CD4-positive, alpha-beta T cell (primary cell): ENCODE measurements at regions not wholly inside any gene's neighbourhood (a gene's known extent, or its start where the extent isn't known, plus 50 kb on each side); places are given as distances from the start of the nearest gene placed in this dataset.

Experiments used
- ATAC-seq: fragments of 200-7000 bp; cut with Tn5 transposase; one replicate; pipeline ENCODE4 v1.10.0; 2022; ENCODE audit warnings: mild to moderate bottlenecking; ENCODE audit not compliant: poor library complexity
- CTCF ChIA-PET: fragments of 350-600 bp; sonication (Branson Sonifier 250); formaldehyde crosslinking; loops from one replicate; lab custom pipeline; 2021; ENCODE audit warnings: antibody characterized with exemption, inconsistent platforms; lab: Charles Lee
- POLR2A ChIA-PET: fragments of 350-600 bp; sonication (Branson Sonifier 250); formaldehyde crosslinking; loops from one replicate; lab custom pipeline; 2021; ENCODE audit warnings: antibody characterized with exemption, inconsistent platforms; lab: Charles Lee
- DNase-seq, 14 experiments: peaks; one replicate each; pipeline ENCODE4 v3.0.0-alpha.2; 2013 to 2020; ENCODE audit warnings: mixed read lengths in 2 of 14
- H3K27ac ChIP-seq, 2 donors: one replicate each; pipeline versions ENCODE4 v1.5.1 to v1.7.0; 2013; ENCODE audit warnings: low read length in 2 of 2, low read depth in 1 of 2, mild to moderate bottlenecking in 1 of 2
- H3K27me3 ChIP-seq, 2 experiments: 1 replicate in 1 of 2; 2 replicates in 1 of 2; pipeline versions ENCODE4 v1.6.1 to v1.7.0; 2013; ENCODE audit warnings: low read length in 2 of 2, control low read depth in 1 of 2, mild to moderate bottlenecking in 1 of 2, moderate library complexity in 1 of 2; ENCODE audit not compliant: insufficient read depth in 2 of 2, control insufficient read depth in 1 of 2
- H3K36me3 ChIP-seq: one replicate; pipeline ENCODE4 v1.6.1; 2013; ENCODE audit warnings: low read length, control low read depth; ENCODE audit not compliant: insufficient read depth
- H3K4me1 ChIP-seq: one replicate; pipeline ENCODE4 v1.6.1; 2013; ENCODE audit warnings: low read length, control low read depth; ENCODE audit not compliant: insufficient read depth
- H3K4me3 ChIP-seq: one replicate; pipeline ENCODE4 v1.5.1; 2013; ENCODE audit warnings: mild to moderate bottlenecking, low read length, moderate library complexity
- H3K9me3 ChIP-seq, 2 experiments: 1 replicate in 1 of 2; 2 replicates in 1 of 2; pipeline versions ENCODE4 v1.6.1 to v1.7.0; 2013; ENCODE audit warnings: low read length in 2 of 2, mild to moderate bottlenecking in 2 of 2, control low read depth in 1 of 2, moderate library complexity in 1 of 2; ENCODE audit not compliant: control insufficient read depth in 1 of 2, insufficient read depth in 1 of 2
- H3K27ac Mint-ChIP-seq: one replicate; pipeline ENCODE4 v1.8.0; 2020; ENCODE audit warnings: mixed read lengths
- H3K27me3 Mint-ChIP-seq: one replicate; pipeline ENCODE4 v1.8.0; 2021; ENCODE audit warnings: mixed read lengths
- H3K36me3 Mint-ChIP-seq: one replicate; pipeline ENCODE4 v1.8.0; 2021; ENCODE audit warnings: low read depth, mixed read lengths
- H3K4me1 Mint-ChIP-seq: one replicate; pipeline ENCODE4 v1.8.0; 2021; ENCODE audit warnings: low read depth, mixed read lengths
- H3K4me3 Mint-ChIP-seq: one replicate; pipeline ENCODE4 v1.8.0; 2020; ENCODE audit warnings: mild to moderate bottlenecking, mixed read lengths
- H3K9me3 Mint-ChIP-seq: one replicate; pipeline ENCODE4 v1.8.0; 2020; ENCODE audit warnings: mixed read lengths
- CTCF ChIP-seq: fragments of 200-600 bp; IDR thresholded peaks from one replicate; pipeline ENCODE4 v1.8.0; 2022; ENCODE audit warnings: antibody characterized with exemption, mild to moderate bottlenecking
- intact Hi-C, 2 experiments: fragments of 100-400 bp; cut with DNase I in 1 of 2; cut with micrococcal nuclease in 1 of 2; formaldehyde crosslinking; loops; one replicate each; pipeline versions ENCODE4 v1.15.1 to v1.9.0; 2023 to 2025; cut with DNase I, micrococcal nuclease

GRCh38 chrY:15756266-15756665 is 1231.9 kb downstream of the NLGN4Y start:
- H3K4me1 ChIP-seq: no peaks in the 10 kb centered on the region
- no peaks in the 10 kb centered on the region for H3K27me3 Mint-ChIP-seq
- H3K4me3 Mint-ChIP-seq: no peak overlapping the region
- no peaks in the 10 kb centered on the region for H3K9me3 ChIP-seq
- POLR2A ChIA-PET: no interaction called here
- H3K27ac Mint-ChIP-seq: no peak overlapping the region
- no peaks in the 10 kb centered on the region for H3K36me3 Mint-ChIP-seq
- no peaks in the 10 kb centered on the region for H3K36me3 ChIP-seq
- no peak overlapping the region for H3K4me3 ChIP-seq
- no peaks in the 10 kb centered on the region for H3K9me3 Mint-ChIP-seq
- intact Hi-C loops: no loop called here
- ATAC-seq (no peak), DNase-seq (no peak)
- CTCF ChIA-PET: no interaction called here
- no peak for TF ChIP-seq CTCF
- H3K27ac ChIP-seq: no peak overlapping the region
- H3K27me3 ChIP-seq: no peaks in the 10 kb centered on the region
- no peaks in the 10 kb centered on the region for H3K4me1 Mint-ChIP-seq

- H3K27me3 Mint-ChIP-seq: no peaks in the 10 kb centered on the region
- no peak for TF ChIP-seq CTCF
- CTCF ChIA-PET: no interaction called here
Observed at GRCh38 chrY:15773579-15773978, 1249.2 kb downstream of the NLGN4Y start.

GRCh38 chrY:15775880-15776279 is 1251.6 kb downstream of the NLGN4Y start:
- Mint-ChIP-seq H3K36me3 (no peaks in the 10 kb centered on the region), H3K4me3 (no peak overlapping the region), H3K4me1 (no peaks in the 10 kb centered on the region), H3K27ac (no peak overlapping the region), H3K9me3 (no peaks in the 10 kb centered on the region), H3K27me3 (no peaks in the 10 kb centered on the region)
- no peaks in the 10 kb centered on the region for H3K36me3 ChIP-seq
- ChIA-PET CTCF (no interaction called here), POLR2A (no interaction called here)
- H3K4me3 ChIP-seq: no peak overlapping the region
- DNase-seq: no peak
- no peak for TF ChIP-seq CTCF
- ATAC-seq: no peak
- H3K4me1 ChIP-seq: no peaks in the 10 kb centered on the region
- no peaks in the 10 kb centered on the region for H3K9me3 ChIP-seq
- intact Hi-C loops: no loop called here
- no peaks in the 10 kb centered on the region for H3K27me3 ChIP-seq
- H3K27ac ChIP-seq: no peak overlapping the region

More at GRCh38 chrY:15773579-15773978, 1249.2 kb downstream of the NLGN4Y start:
- H3K9me3 Mint-ChIP-seq: no peaks in the 10 kb centered on the region
- POLR2A ChIA-PET: no interaction called here
- no peaks in the 10 kb centered on the region for H3K36me3 Mint-ChIP-seq
- no peaks in the 10 kb centered on the region for H3K27me3 ChIP-seq
- H3K4me1 Mint-ChIP-seq: no peaks in the 10 kb centered on the region
- no peak overlapping the region for H3K4me3 Mint-ChIP-seq
- H3K27ac Mint-ChIP-seq: no peak overlapping the region
- H3K9me3 ChIP-seq: no peaks in the 10 kb centered on the region
- H3K4me3 ChIP-seq: no peak overlapping the region
- DNase-seq: no peak
- no peaks in the 10 kb centered on the region for H3K4me1 ChIP-seq
- intact Hi-C loops: no loop called here
- no peaks in the 10 kb centered on the region for H3K36me3 ChIP-seq
- no peak overlapping the region for H3K27ac ChIP-seq
- ATAC-seq: no peak
